ENCODE measurements at regions not wholly inside any gene's neighbourhood (a gene's known extent, or its start where the extent isn't known, plus 50 kb on each side); places are given as distances from the start of the nearest gene placed in this dataset.
"Not testable (repeated sequence)": the region's sequence is repeated elsewhere in the genome, so short reads cannot be mapped to it uniquely, and the experiment has no call there.

GRCh38 chr9:135187365-135187764 lies 99.9 kb downstream of the OLFM1 start:
- intact Hi-C loops (cut with DNase I; ENCODE audit: low total_unique reads), result no loop called here
- Histone ChIP-seq H3K4me3 (no peak overlapping the region), H3K9me3 (no peaks in the 10 kb centered on the region), H3K27me3 (peaks cover 0 to 71% of the 10 kb centered on the region in 2 donors), H3K36me3 (no peaks in the 10 kb centered on the region), H3K4me1 (no peaks in the 10 kb centered on the region), H3K27ac (no peak overlapping the region)
- DNase-seq (ENCODE audit: low spot score in 2 of 2), result no peak
- TF ChIP-seq POLR2A (IDR thresholded peaks at IDR 0.05) (no peak), POLR2AphosphoS5 (IDR thresholded peaks at IDR 0.05) (no peak)
- TF ChIP-seq, protein P1, sequence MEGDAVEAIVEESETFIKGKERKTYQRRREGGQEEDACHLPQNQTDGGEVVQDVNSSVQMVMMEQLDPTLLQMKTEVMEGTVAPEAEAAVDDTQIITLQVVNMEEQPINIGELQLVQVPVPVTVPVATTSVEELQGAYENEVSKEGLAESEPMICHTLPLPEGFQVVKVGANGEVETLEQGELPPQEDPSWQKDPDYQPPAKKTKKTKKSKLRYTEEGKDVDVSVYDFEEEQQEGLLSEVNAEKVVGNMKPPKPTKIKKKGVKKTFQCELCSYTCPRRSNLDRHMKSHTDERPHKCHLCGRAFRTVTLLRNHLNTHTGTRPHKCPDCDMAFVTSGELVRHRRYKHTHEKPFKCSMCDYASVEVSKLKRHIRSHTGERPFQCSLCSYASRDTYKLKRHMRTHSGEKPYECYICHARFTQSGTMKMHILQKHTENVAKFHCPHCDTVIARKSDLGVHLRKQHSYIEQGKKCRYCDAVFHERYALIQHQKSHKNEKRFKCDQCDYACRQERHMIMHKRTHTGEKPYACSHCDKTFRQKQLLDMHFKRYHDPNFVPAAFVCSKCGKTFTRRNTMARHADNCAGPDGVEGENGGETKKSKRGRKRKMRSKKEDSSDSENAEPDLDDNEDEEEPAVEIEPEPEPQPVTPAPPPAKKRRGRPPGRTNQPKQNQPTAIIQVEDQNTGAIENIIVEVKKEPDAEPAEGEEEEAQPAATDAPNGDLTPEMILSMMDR (IDR thresholded peaks at IDR 0.05), result no peak

DNA sequence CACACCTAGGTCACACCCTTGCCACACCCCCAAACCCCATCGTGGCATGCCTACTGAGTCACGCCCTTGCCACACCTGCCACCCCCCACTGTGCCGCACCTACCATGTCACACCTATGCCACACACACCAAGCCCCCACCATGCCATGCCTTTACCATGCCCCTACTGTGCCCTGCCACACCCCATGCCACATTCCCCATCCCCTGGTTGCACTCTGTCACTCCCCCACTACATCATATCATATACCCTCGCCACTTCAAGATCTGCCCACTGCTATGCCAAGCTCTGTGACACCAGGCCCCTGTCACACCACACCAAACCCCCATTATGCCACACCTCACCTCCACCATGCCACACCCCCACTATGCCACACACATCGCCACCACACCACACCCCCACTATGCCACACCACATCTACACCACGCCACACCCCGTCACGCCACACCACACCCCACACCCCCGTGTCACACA lies 101.2 kb downstream of the OLFM1 start:
- Histone ChIP-seq H3K27me3 (peaks cover 0 to 80% of the 10 kb centered on the region in 2 donors), H3K9me3 (no peaks in the 10 kb centered on the region), H3K4me1 (no peaks in the 10 kb centered on the region), H3K4me3 (no peak overlapping the region), H3K36me3 (no peaks in the 10 kb centered on the region), H3K27ac (no peak overlapping the region)
- TF ChIP-seq, protein P1 (IDR thresholded peaks at IDR 0.05), result no peak
- no peak for DNase-seq (ENCODE audit: low spot score in 2 of 2)
- intact Hi-C loops (cut with DNase I; ENCODE audit: low total_unique reads), result no loop called here

DNA sequence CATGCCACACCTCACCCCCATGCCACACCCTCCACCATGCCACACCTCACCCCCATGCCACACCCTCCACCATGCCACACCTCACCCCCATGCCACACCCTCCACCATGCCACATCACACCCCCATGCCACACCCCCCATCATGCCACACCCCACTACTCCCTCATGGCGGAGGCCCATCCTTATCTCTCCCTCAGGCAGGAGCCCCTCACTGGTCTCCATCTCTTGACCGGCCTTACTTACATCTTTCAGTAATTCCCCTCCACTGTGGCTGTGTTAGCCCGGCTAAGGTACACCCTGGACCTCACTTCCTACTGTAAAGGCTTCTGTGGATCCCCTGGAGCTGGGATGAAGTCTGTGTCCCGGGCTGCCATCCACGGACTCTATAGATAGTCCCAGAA lies 102.0 kb downstream of the OLFM1 start:
- intact Hi-C loops (cut with DNase I; ENCODE audit: low total_unique reads), result no loop called here
- Histone ChIP-seq H3K27me3 (peaks cover 0 to 80% of the 10 kb centered on the region in 2 donors), H3K9me3 (no peaks in the 10 kb centered on the region), H3K4me1 (no peaks in the 10 kb centered on the region), H3K27ac (no peak overlapping the region), H3K36me3 (no peaks in the 10 kb centered on the region), H3K4me3 (no peak overlapping the region)
- TF ChIP-seq POLR2A (IDR thresholded peaks at IDR 0.05), result no peak
- no peak for TF ChIP-seq POLR2AphosphoS5 (IDR thresholded peaks at IDR 0.05)
- TF ChIP-seq, protein P1 (IDR thresholded peaks at IDR 0.05), result no peak
- no peak for DNase-seq (ENCODE audit: low spot score in 2 of 2)

DNA sequence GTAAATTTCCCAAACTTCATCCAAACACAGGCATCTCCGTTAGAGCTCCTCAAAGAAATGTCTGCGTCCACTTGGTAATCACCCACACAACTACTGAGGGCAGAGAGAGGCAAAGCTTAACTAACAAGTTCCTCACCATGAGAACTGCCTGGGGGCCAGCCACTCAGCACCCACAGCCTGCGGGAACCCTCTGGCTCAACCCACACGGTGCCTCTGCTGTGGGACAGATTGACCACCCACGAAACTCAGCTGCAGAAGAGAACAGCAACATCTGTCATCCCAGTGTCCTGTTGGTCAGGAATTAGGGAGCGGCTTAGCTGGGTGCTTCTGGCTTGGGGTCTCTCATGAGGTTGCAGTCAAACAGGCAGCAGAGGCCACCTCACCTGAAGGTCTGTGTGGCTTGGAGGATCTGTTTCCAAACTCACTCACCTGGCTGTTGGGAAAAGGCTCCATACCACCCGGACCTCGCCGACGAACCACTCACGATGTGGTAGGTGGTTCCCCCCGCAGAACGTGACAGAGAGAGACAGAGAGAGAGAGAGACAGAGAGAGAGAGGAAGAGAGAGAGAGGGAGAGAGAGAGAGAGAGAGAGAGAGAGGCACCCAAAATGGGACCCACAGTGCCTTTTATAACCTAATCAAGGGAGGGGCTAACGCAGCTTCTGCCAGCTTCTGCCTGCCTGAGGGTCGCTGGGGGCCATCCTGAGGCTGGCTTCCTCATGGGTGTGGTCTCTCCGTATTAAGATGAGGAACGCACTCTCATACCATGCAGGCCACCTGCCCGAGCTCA lies 103.5 kb downstream of the OLFM1 start:
- Histone ChIP-seq H3K9me3 (no peaks in the 10 kb centered on the region), H3K36me3 (no peaks in the 10 kb centered on the region), H3K4me3 (no peak overlapping the region), H3K4me1 (no peaks in the 10 kb centered on the region), H3K27me3 (peaks cover 0 to 72% of the 10 kb centered on the region in 2 donors), H3K27ac (no peak overlapping the region)
- TF ChIP-seq POLR2AphosphoS5 (IDR thresholded peaks at IDR 0.05), result no peak
- TF ChIP-seq POLR2A (IDR thresholded peaks at IDR 0.05), result no peak
- TF ChIP-seq, protein P1 (IDR thresholded peaks at IDR 0.05), result no peak
- intact Hi-C loops (cut with DNase I; ENCODE audit: low total_unique reads), result no loop called here
- no peak for DNase-seq (ENCODE audit: low spot score in 2 of 2)

DNA sequence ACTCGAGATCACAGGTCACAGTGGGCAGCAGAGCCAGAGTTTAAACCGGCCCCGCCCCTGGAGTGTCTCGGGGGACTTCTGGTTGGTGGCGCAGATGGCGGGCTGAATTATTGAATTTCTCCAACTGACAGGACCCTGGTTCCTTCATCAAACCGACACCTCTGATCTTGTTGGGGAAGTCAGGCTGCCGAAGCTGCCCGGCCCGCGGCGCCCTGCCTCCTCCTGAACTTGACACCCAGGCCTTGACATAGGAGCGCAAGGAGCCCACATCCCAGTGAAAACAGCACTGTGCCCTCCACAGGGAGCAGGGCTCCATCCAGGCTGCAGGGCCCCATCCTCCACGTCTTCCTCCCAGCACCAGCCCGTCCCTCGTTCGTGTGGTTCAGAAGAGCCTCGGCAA lies 105.2 kb downstream of the OLFM1 start:
- intact Hi-C loops (cut with DNase I; ENCODE audit: low total_unique reads), result no loop called here
- H3K4me3 ChIP-seq, result no peak overlapping the region
- H3K9me3 ChIP-seq, result no peaks in the 10 kb centered on the region
- no peaks in the 10 kb centered on the region for H3K36me3 ChIP-seq
- H3K4me1 ChIP-seq, result no peaks in the 10 kb centered on the region
- TF ChIP-seq, protein P1 (IDR thresholded peaks at IDR 0.05), result no peak
- TF ChIP-seq POLR2AphosphoS5 (IDR thresholded peaks at IDR 0.05) (no peak), POLR2A (IDR thresholded peaks at IDR 0.05) (no peak)
- no peak overlapping the region for H3K27ac ChIP-seq
- H3K27me3 ChIP-seq, result peaks cover 0 to 61% of the 10 kb centered on the region in 2 donors
- no peak for DNase-seq (ENCODE audit: low spot score in 2 of 2)

- H3K4me3 ChIP-seq; H3K36me3 ChIP-seq; H3K27ac ChIP-seq; DNase-seq (ENCODE audit: low spot score in 2 of 2); intact Hi-C loops (cut with DNase I; ENCODE audit: low total_unique reads); H3K4me1 ChIP-seq: not testable (repeated sequence)
- peaks cover 0 to 12% of the 10 kb centered on the region in 2 donors for H3K9me3 ChIP-seq
- peaks cover 0 to 74% of the 10 kb centered on the region in 2 donors for H3K27me3 ChIP-seq
These were observed 108.5 kb downstream of the OLFM1 start for GRCh38 chr9:135195975-135196374.

All from breast epithelium (tissue), 4 donors.